Testis (tissue), 2 donors: ENCODE measurements at regions not wholly inside any gene's neighbourhood (a gene's known extent, or its start where the extent isn't known, plus 50 kb on each side); places are given as distances from the start of the nearest gene placed in this dataset.

Experiments
- POLR2A ChIP-seq: fragments of 450-650 bp; IDR thresholded peaks from one replicate; pipeline ENCODE4 v1.6.1; 2017; ENCODE audit warnings: antibody characterized with exemption, mild to moderate bottlenecking, moderate library complexity
- TF ChIP-seq, protein P1 (sequence below), 3 experiments: fragments of 450-650 bp in 2 of 3; fragments of 200-600 bp in 1 of 3; sonication (generic) in 1 of 3; IDR thresholded peaks; one replicate each; pipeline ENCODE4 v1.5.1; 2016 to 2019; ENCODE audit warnings: antibody characterized with exemption in 3 of 3, mild to moderate bottlenecking in 2 of 3, moderate library complexity in 1 of 3

DNA sequence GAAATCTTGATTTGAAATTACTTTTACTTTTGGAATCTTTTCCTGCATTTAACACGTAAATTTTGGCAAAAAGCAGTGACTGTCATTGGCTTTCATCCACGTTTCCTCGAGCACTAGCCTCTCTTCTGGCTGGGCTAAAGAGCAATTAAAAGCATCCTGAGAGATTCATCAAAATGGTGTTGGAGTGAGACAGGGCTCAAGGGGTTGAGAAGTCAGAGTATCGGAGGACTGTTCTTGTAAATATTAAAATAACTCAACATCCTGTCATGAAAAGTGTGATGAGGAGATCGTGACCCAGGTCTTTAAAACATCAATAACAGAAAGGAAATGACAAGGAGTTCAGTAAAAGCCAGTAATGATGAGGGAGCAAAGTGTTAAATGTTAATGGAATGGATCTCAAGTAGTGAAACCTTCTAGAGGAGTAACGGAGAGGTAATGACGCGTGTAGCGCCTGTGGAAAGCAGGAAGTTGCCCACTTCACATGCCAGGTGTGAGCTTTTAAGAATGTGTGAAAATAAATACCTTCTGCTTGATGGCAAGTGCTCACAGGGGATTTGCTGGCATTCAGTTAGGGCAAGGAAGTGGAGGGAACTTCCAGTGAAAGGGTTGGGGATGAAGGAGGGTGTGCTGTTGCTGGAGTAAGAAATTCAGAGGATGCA, 754.4 kb downstream of the ADCYAP1 start:
- TF ChIP-seq POLR2A = no peak
- TF ChIP-seq, protein P1, sequence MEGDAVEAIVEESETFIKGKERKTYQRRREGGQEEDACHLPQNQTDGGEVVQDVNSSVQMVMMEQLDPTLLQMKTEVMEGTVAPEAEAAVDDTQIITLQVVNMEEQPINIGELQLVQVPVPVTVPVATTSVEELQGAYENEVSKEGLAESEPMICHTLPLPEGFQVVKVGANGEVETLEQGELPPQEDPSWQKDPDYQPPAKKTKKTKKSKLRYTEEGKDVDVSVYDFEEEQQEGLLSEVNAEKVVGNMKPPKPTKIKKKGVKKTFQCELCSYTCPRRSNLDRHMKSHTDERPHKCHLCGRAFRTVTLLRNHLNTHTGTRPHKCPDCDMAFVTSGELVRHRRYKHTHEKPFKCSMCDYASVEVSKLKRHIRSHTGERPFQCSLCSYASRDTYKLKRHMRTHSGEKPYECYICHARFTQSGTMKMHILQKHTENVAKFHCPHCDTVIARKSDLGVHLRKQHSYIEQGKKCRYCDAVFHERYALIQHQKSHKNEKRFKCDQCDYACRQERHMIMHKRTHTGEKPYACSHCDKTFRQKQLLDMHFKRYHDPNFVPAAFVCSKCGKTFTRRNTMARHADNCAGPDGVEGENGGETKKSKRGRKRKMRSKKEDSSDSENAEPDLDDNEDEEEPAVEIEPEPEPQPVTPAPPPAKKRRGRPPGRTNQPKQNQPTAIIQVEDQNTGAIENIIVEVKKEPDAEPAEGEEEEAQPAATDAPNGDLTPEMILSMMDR (IDR thresholded peaks at IDR 0.05) = no peak
